Lower lobe of right lung (tissue), 2 donors: ENCODE measurements at regions not wholly inside any gene's neighbourhood (a gene's known extent, or its start where the extent isn't known, plus 50 kb on each side); places are given as distances from the start of the nearest gene placed in this dataset.
A peak's percentile ranks its signal among the peaks of the same experiment; 100 is the strongest.
"Not testable (repeated sequence)": the region's sequence is repeated elsewhere in the genome, so short reads cannot be mapped to it uniquely, and the experiment has no call there.

ENCODE experiments used
- ATAC-seq, 2 donors: fragments of 200-7000 bp; cut with Tn5 transposase; one replicate each; pipeline ENCODE4 v1.9.1; 2020 to 2022; ENCODE audit warnings: mild to moderate bottlenecking in 2 of 2, moderate library complexity in 2 of 2
- DNase-seq: peaks from one replicate; pipeline ENCODE4 v3.0.0-alpha.2; 2020
- H3K27ac ChIP-seq: fragments of 200-600 bp; one replicate; pipeline ENCODE4 v1.8.0; 2022
- H3K27me3 ChIP-seq: fragments of 200-600 bp; one replicate; pipeline ENCODE4 v1.8.0; 2022; ENCODE audit warnings: low read depth
- H3K36me3 ChIP-seq: fragments of 200-600 bp; one replicate; pipeline ENCODE4 v1.8.0; 2022; ENCODE audit warnings: mild to moderate bottlenecking
- H3K4me1 ChIP-seq: fragments of 200-600 bp; one replicate; pipeline ENCODE4 v1.8.0; 2022
- H3K4me3 ChIP-seq: fragments of 200-600 bp; one replicate; pipeline ENCODE4 v1.8.0; 2022; ENCODE audit warnings: mild to moderate bottlenecking
- H3K9me3 ChIP-seq: fragments of 200-600 bp; one replicate; pipeline ENCODE4 v1.8.0; 2022
- intact Hi-C: fragments of 100-400 bp; cut with DNase I; formaldehyde crosslinking; loops from one replicate; pipeline ENCODE4 v1.11.0; 2022
- TF ChIP-seq, protein P1 (sequence below): fragments of 200-600 bp; IDR thresholded peaks from one replicate; pipeline ENCODE4 v1.8.0; 2022; ENCODE audit warnings: antibody characterized with exemption, mild to moderate bottlenecking
- donor health status: DM: no; HTN: yes; CAD: no; lungs with severe emphysema.

- H3K36me3 ChIP-seq: no peaks in the 10 kb centered on the region
- ATAC-seq (peak in 1 of 2 donors; percentile 39), DNase-seq (peak; percentile 66)
- no peaks in the 10 kb centered on the region for H3K27me3 ChIP-seq
- intact Hi-C loops: no loop called here
- no peak overlapping the region for H3K4me3 ChIP-seq
- peaks cover 9% of the 10 kb centered on the region for H3K4me1 ChIP-seq
- TF ChIP-seq, protein P1, sequence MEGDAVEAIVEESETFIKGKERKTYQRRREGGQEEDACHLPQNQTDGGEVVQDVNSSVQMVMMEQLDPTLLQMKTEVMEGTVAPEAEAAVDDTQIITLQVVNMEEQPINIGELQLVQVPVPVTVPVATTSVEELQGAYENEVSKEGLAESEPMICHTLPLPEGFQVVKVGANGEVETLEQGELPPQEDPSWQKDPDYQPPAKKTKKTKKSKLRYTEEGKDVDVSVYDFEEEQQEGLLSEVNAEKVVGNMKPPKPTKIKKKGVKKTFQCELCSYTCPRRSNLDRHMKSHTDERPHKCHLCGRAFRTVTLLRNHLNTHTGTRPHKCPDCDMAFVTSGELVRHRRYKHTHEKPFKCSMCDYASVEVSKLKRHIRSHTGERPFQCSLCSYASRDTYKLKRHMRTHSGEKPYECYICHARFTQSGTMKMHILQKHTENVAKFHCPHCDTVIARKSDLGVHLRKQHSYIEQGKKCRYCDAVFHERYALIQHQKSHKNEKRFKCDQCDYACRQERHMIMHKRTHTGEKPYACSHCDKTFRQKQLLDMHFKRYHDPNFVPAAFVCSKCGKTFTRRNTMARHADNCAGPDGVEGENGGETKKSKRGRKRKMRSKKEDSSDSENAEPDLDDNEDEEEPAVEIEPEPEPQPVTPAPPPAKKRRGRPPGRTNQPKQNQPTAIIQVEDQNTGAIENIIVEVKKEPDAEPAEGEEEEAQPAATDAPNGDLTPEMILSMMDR: no peak
- peaks cover 5% of the 10 kb centered on the region for H3K9me3 ChIP-seq
- no peak overlapping the region for H3K27ac ChIP-seq
These were observed 213.5 kb upstream of the SLC38A2 start for GRCh38 chr12:46585854-46586621.

- H3K27me3 ChIP-seq, H3K36me3 ChIP-seq, H3K4me1 ChIP-seq, DNase-seq, H3K9me3 ChIP-seq, H3K27ac ChIP-seq, ATAC-seq, intact Hi-C loops, H3K4me3 ChIP-seq: not testable (repeated sequence)
These were observed 211.5 kb upstream of the SLC38A2 start for GRCh38 chr12:46584098-46584497.

GRCh38 chr12:46581990-46582389 lies 209.4 kb upstream of the SLC38A2 start:
- ATAC-seq, H3K27me3 ChIP-seq, DNase-seq, H3K9me3 ChIP-seq, H3K4me1 ChIP-seq, intact Hi-C loops, H3K4me3 ChIP-seq, H3K36me3 ChIP-seq, H3K27ac ChIP-seq: not testable (repeated sequence)

DNA sequence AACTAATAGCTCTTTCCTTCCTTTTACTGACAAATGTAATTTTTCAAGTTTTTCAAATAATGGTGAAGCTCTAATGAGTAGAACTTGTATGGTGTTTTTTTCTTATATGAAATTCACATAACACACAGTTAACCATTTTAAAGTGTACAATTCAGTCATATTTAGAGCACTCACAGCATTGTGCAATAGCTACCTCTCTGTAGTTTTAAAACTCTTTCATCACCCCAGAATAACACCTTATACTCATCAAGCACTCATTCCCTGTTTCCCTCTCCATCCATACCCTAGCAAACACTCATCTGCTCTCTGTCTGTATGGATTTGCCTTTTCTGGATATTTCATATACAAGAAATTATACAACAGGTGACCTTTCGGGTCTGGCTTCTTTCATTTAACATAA lies 207.9 kb upstream of the SLC38A2 start:
- H3K27me3 ChIP-seq: no peaks in the 10 kb centered on the region
- H3K4me3 ChIP-seq: no peak overlapping the region
- no peaks in the 10 kb centered on the region for H3K36me3 ChIP-seq
- TF ChIP-seq, protein P1: no peak
- intact Hi-C loops: no loop called here
- no peak overlapping the region for H3K27ac ChIP-seq
- peaks cover 5% of the 10 kb centered on the region for H3K9me3 ChIP-seq
- DNase-seq (no peak), ATAC-seq (no peak)
- peaks cover under 1% of the 10 kb centered on the region for H3K4me1 ChIP-seq

DNA sequence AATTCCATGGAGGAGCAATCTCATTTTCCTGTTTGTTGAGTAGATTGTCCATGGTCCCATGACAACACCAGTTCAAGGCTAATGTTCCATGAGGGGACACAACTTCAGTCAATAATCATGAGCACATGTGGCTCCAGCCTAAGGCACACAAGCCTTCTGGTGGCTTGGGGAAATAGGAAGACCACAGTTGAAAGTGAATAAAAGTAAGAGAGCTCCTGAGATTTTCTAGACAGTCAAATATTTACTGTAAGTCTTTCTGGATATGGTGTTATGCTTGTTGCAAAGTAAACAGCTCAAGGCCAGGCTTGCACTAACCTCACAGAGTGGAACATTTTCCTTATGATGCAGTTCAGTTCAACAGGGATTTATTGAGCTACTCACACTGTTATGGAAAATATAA lies 206.9 kb upstream of the SLC38A2 start:
- Histone ChIP-seq H3K9me3 (peaks cover 5% of the 10 kb centered on the region), H3K36me3 (no peaks in the 10 kb centered on the region), H3K27me3 (no peaks in the 10 kb centered on the region), H3K4me1 (no peaks in the 10 kb centered on the region), H3K27ac (no peak overlapping the region), H3K4me3 (no peak overlapping the region)
- DNase-seq (no peak), ATAC-seq (no peak)
- intact Hi-C loops: no loop called here
- TF ChIP-seq, protein P1: no peak

GRCh38 chr12:46578190-46578982 lies 205.8 kb upstream of the SLC38A2 start:
- Histone ChIP-seq H3K9me3 (peaks cover 5% of the 10 kb centered on the region), H3K4me1 (no peaks in the 10 kb centered on the region), H3K36me3 (no peaks in the 10 kb centered on the region), H3K4me3 (no peak overlapping the region), H3K27me3 (no peaks in the 10 kb centered on the region), H3K27ac (no peak overlapping the region)
- no peak for DNase-seq
- ATAC-seq: no peak
- TF ChIP-seq, protein P1: no peak
- intact Hi-C loops: no loop called here
